Bronchial epithelial cell (primary cell): ENCODE measurements at regions not wholly inside any gene's neighbourhood (a gene's known extent, or its start where the extent isn't known, plus 50 kb on each side); places are given as distances from the start of the nearest gene placed in this dataset.

Source experiments
- DNase-seq: peaks from one replicate; pipeline ENCODE4 v3.0.0-alpha.2; 2010; ENCODE audit warnings: low read depth
- FAIRE-seq: peaks from 2 replicates; lab custom pipeline; 2011; peaks lifted over from hg19 to GRCh38; lab: Jason Lieb, UNC
- H3K27me3 ChIP-seq: 2 replicates; pipeline ENCODE4 v1.5.1; 2011; ENCODE audit warnings: low read length; ENCODE audit not compliant: control insufficient read depth, insufficient read depth
- H3K36me3 ChIP-seq: 2 replicates; pipeline ENCODE4 v1.5.1; 2011; ENCODE audit warnings: low read length; ENCODE audit not compliant: control insufficient read depth, insufficient read depth
- H3K4me3 ChIP-seq: 2 replicates; pipeline ENCODE4 v1.5.1; 2011; ENCODE audit warnings: mild to moderate bottlenecking, low read depth, low read length, control low read depth
- CTCF ChIP-seq: IDR thresholded peaks from 2 replicates; pipeline ENCODE4 v1.5.1; 2011; ENCODE audit warnings: mild to moderate bottlenecking, moderate library complexity, low read length, control low read depth, inconsistent platforms; ENCODE audit not compliant: insufficient read depth, severe bottlenecking

GRCh38 chr1:190699165-190699564 lies 221.5 kb upstream of the BRINP3 start:
- no peak overlapping the region for H3K4me3 ChIP-seq
- DNase-seq (no peak), FAIRE-seq (no peak)
- H3K36me3 ChIP-seq: no peaks in the 10 kb centered on the region
- no peaks in the 10 kb centered on the region for H3K27me3 ChIP-seq
- no peak for TF ChIP-seq CTCF

GRCh38 chr1:190708418-190709057 lies 230.9 kb upstream of the BRINP3 start:
- no peak for FAIRE-seq
- H3K36me3 ChIP-seq: no peaks in the 10 kb centered on the region
- H3K27me3 ChIP-seq: no peaks in the 10 kb centered on the region
- H3K4me3 ChIP-seq: no peak overlapping the region
- TF ChIP-seq CTCF: no peak
- DNase-seq: no peak

GRCh38 chr1:190711069-190711468 lies 233.4 kb upstream of the BRINP3 start:
- FAIRE-seq (no peak), DNase-seq (no peak)
- no peaks in the 10 kb centered on the region for H3K27me3 ChIP-seq
- no peak for TF ChIP-seq CTCF
- no peaks in the 10 kb centered on the region for H3K36me3 ChIP-seq
- no peak overlapping the region for H3K4me3 ChIP-seq

- DNase-seq (no peak), FAIRE-seq (no peak)
- Histone ChIP-seq H3K27me3 (no peaks in the 10 kb centered on the region), H3K4me3 (no peak overlapping the region), H3K36me3 (no peaks in the 10 kb centered on the region)
- TF ChIP-seq CTCF: no peak
Observed at GRCh38 chr1:190717055-190717454, 239.4 kb upstream of the BRINP3 start.

- Histone ChIP-seq H3K4me3 (no peak overlapping the region), H3K36me3 (no peaks in the 10 kb centered on the region), H3K27me3 (no peaks in the 10 kb centered on the region)
- FAIRE-seq (no peak), DNase-seq (no peak)
- no peak for TF ChIP-seq CTCF
Observed at GRCh38 chr1:190736971-190737590, 259.4 kb upstream of the BRINP3 start.
